Esophagus squamous epithelium (tissue), 5 donors: ENCODE measurements at regions not wholly inside any gene's neighbourhood (a gene's known extent, or its start where the extent isn't known, plus 50 kb on each side); places are given as distances from the start of the nearest gene placed in this dataset.

Experiments used
- DNase-seq: peaks from one replicate; lab custom pipeline; 2025; lab: John Stamatoyannopoulos, UW
- H3K27ac ChIP-seq, 4 donors: fragments of 200-600 bp; sonication (generic); one replicate each; pipeline ENCODE4 v1.5.1; 2016 to 2019; ENCODE audit warnings: mild to moderate bottlenecking in 1 of 4
- H3K27me3 ChIP-seq, 4 donors: fragments of 200-600 bp; sonication (generic); 1 replicate in 3 of 4; 2 replicates in 1 of 4; pipeline versions ENCODE4 v1.5.1 to v1.6.0; 2017 to 2021; ENCODE audit warnings: antibody characterized with exemption in 1 of 4
- H3K36me3 ChIP-seq, 3 donors: fragments of 200-600 bp; sonication (generic); one replicate each; pipeline ENCODE4 v1.5.1; 2016 to 2019
- H3K4me1 ChIP-seq, 3 donors: fragments of 200-600 bp; sonication (generic); one replicate each; pipeline ENCODE4 v1.5.1; 2017 to 2019
- H3K4me3 ChIP-seq, 4 donors: fragments of 200-600 bp; sonication (generic); 1 replicate in 3 of 4; 2 replicates in 1 of 4; pipeline ENCODE4 v1.5.1; 2016 to 2019; ENCODE audit warnings: mild to moderate bottlenecking in 2 of 4, moderate library complexity in 1 of 4
- H3K9me3 ChIP-seq, 3 donors: fragments of 200-600 bp; sonication (generic); one replicate each; pipeline ENCODE4 v1.5.1; 2016 to 2019
- POLR2A ChIP-seq, 4 donors: fragments of 450-650 bp; IDR thresholded peaks; one replicate each; pipeline ENCODE4 v1.6.1; 2017; ENCODE audit warnings: antibody characterized with exemption in 4 of 4, mild to moderate bottlenecking in 4 of 4, moderate library complexity in 3 of 4
- WGBS, 2 donors: methylation state at CpG; one replicate each; pipeline ENCODE4 v1.1.5; 2018; 5-methylcytosine and 5-hydroxymethylcytosine counted together
- intact Hi-C: fragments of 100-400 bp; cut with DNase I; formaldehyde crosslinking; loops from one replicate; pipeline ENCODE4 v1.15.0; 2022
- TF ChIP-seq, protein P1 (sequence below), 6 experiments: fragments of 450-650 bp in 4 of 6; fragments of 200-600 bp in 2 of 6; sonication (generic) in 2 of 6; IDR thresholded peaks; one replicate each; pipeline ENCODE4 v1.5.1; 2016 to 2019; ENCODE audit warnings: antibody characterized with exemption in 6 of 6, mild to moderate bottlenecking in 4 of 6, moderate library complexity in 4 of 6
- donor health status: DM: yes; HTN: yes; CAD: no.

DNA sequence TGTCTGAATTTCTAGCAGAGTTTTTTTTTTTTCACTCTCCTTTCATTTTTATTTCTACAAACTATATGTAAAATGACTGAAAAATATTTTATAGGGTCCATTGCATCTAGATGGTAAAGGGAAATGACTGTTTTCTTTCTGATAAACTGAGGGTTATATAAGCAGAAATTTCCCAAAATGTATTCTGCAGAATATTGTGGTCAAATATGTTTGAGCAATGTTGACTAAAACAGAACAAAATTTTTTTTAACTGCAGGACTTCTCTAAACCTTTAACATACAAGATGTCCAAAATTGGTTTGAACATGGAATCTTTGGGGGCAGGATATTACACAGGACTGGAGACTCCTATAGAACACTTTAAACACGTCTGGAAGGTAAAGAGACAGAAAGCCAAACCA, 190.5 kb downstream of the TOMM20 start:
- no peak overlapping the region for H3K27ac ChIP-seq
- 82 to 83% methylated on average over 1 of the region's 1 CpG for WGBS, 2 donors
- intact Hi-C loops: no loop called here
- no peaks in the 10 kb centered on the region for H3K27me3 ChIP-seq
- H3K4me3 ChIP-seq: no peak overlapping the region
- H3K9me3 ChIP-seq: no peaks in the 10 kb centered on the region
- no peak for DNase-seq
- H3K4me1 ChIP-seq: peaks cover 0 to 5% (median 5%) of the 10 kb centered on the region in 3 donors
- TF ChIP-seq POLR2A (IDR thresholded peaks at IDR 0.05): no peak
- TF ChIP-seq, protein P1, sequence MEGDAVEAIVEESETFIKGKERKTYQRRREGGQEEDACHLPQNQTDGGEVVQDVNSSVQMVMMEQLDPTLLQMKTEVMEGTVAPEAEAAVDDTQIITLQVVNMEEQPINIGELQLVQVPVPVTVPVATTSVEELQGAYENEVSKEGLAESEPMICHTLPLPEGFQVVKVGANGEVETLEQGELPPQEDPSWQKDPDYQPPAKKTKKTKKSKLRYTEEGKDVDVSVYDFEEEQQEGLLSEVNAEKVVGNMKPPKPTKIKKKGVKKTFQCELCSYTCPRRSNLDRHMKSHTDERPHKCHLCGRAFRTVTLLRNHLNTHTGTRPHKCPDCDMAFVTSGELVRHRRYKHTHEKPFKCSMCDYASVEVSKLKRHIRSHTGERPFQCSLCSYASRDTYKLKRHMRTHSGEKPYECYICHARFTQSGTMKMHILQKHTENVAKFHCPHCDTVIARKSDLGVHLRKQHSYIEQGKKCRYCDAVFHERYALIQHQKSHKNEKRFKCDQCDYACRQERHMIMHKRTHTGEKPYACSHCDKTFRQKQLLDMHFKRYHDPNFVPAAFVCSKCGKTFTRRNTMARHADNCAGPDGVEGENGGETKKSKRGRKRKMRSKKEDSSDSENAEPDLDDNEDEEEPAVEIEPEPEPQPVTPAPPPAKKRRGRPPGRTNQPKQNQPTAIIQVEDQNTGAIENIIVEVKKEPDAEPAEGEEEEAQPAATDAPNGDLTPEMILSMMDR (IDR thresholded peaks at IDR 0.05): no peak
- H3K36me3 ChIP-seq: no peaks in the 10 kb centered on the region

DNA sequence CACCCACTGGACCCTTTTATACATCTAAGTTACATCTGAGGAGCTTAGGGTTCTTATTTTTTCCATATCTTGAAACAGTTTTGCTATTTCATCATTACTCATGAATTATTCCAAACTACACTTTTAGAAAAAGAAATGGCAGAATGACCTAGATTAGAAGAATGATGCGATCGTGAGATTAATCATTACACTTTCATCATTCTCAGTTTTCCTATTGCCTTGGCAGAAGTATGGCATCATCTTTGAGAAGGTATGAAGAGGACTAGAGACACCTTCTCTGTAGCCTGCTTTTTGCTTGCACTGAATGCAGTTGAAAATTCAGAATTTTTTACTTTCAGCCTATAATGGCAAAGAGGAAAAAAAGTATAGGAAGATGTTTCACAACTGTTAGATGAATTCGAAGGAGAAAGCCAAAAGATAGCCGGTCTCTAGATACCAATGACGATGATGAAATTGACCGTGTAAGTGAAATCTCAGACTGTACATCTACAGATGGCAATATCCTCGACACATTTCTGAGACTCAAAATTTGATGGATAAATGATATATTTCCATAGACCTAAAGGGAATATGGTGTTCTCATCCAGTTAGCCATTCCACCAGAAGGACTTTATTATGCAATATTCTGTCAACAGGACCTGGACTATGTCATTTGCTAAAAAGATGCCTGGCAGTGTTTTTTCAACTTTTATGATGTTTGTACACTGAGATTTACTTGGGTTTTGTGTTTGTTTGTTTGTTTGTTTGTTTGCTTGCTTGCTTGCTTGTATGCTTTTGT, 191.8 kb downstream of the TOMM20 start:
- no peak overlapping the region for H3K4me3 ChIP-seq
- no peaks in the 10 kb centered on the region for H3K9me3 ChIP-seq
- H3K27ac ChIP-seq: no peak overlapping the region
- DNase-seq: no peak
- 84 to 89% methylated on average over 7 of the region's 7 CpGs for WGBS, 2 donors
- TF ChIP-seq POLR2A (IDR thresholded peaks at IDR 0.05): no peak
- TF ChIP-seq, protein P1 (IDR thresholded peaks at IDR 0.05): no peak
- H3K4me1 ChIP-seq: peaks cover 0 to 9% (median 9%) of the 10 kb centered on the region in 3 donors
- H3K36me3 ChIP-seq: no peaks in the 10 kb centered on the region
- no peaks in the 10 kb centered on the region for H3K27me3 ChIP-seq
- intact Hi-C loops: no loop called here

DNA sequence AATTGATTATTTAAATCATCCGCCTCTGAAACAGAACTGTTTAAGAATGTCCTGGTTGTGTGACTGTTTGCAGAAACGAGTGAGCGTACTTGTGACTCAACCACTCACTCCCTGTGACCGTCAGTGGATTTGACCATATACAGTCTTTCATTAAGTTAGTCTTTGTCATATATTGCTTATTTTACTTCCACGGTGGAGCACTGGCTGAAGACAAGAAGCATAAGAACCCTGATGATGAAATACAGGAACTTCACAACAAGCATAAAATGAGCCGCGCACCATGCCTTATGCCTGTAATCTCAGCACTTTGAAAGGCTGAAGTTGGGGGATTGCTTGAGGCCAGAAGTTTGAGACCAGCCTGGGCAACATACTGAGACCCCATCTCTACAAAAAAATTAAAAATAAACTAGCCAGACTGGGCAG, 194.0 kb downstream of the TOMM20 start:
- 63 to 83% methylated on average over 7 of the region's 7 CpGs for WGBS, 2 donors
- Histone ChIP-seq H3K27ac (no peak overlapping the region), H3K27me3 (no peaks in the 10 kb centered on the region)

DNA sequence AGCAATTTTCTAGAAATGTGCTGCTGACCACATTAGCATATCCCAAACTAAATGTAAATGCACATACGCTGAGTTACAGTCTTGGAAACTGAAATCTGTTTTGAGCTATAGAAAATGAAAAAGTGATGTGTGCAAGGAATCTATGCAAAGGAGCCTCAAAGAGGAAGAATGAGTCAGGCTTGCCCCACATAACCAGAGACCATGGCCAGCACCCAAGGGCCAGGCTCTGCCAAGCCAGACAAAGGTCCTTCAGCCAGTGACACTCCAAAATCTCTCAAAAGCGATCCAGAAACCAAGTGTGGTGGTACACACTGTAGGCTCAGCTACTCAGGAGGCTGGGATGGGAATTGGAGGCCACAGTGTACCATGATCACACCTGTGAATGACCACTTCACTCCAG, 195.2 kb downstream of the TOMM20 start:
- no peak for DNase-seq
- intact Hi-C loops: no loop called here
- Histone ChIP-seq H3K27me3 (no peaks in the 10 kb centered on the region), H3K9me3 (no peaks in the 10 kb centered on the region), H3K36me3 (no peaks in the 10 kb centered on the region), H3K27ac (peak overlapping the region in 2 of 4 donors; percentile 18 to 56), H3K4me1 (peaks cover 0 to 9% (median 9%) of the 10 kb centered on the region in 3 donors), H3K4me3 (no peak overlapping the region)
- 30 to 32% methylated on average over 2 of the region's 2 CpGs for WGBS, 2 donors
- TF ChIP-seq POLR2A (IDR thresholded peaks at IDR 0.05): no peak
- TF ChIP-seq, protein P1 (IDR thresholded peaks at IDR 0.05): no peak

More for the DNA sequence above, 194.0 kb downstream of the TOMM20 start:
- H3K9me3 ChIP-seq: no peaks in the 10 kb centered on the region
- TF ChIP-seq, protein P1 (IDR thresholded peaks at IDR 0.05): no peak
- no peak for TF ChIP-seq POLR2A (IDR thresholded peaks at IDR 0.05)
- intact Hi-C loops: no loop called here
- H3K4me3 ChIP-seq: no peak overlapping the region
- DNase-seq: no peak
- H3K4me1 ChIP-seq: peaks cover 0 to 9% (median 9%) of the 10 kb centered on the region in 3 donors
- no peaks in the 10 kb centered on the region for H3K36me3 ChIP-seq
